Retina (tissue), 1 donor: ENCODE measurements at regions not wholly inside any gene's neighbourhood (a gene's known extent, or its start where the extent isn't known, plus 50 kb on each side); places are given as distances from the start of the nearest gene placed in this dataset.

Experiments used
- DNase-seq: peaks from one replicate; pipeline ENCODE4 v3.0.0-alpha.2; 2016

GRCh38 chr10:128537834-128538330 is 411.7 kb upstream of the MKI67 start:
- DNase-seq: no peak

- no peak for DNase-seq
Observed at GRCh38 chr10:128538671-128539070, 412.4 kb upstream of the MKI67 start.

- DNase-seq: no peak
Observed at GRCh38 chr10:128539510-128540127, 413.4 kb upstream of the MKI67 start.

- DNase-seq: peak; percentile 59
Observed at GRCh38 chr10:128540128-128540762, 414.0 kb upstream of the MKI67 start.

- DNase-seq: peak; percentile 88
Observed at GRCh38 chr10:128540781-128541761, 414.8 kb upstream of the MKI67 start.

GRCh38 chr10:128541926-128542475 is 415.8 kb upstream of the MKI67 start:
- DNase-seq: no peak

- DNase-seq: no peak
Observed at GRCh38 chr10:128542659-128543058, 416.4 kb upstream of the MKI67 start.

- no peak for DNase-seq
Observed at GRCh38 chr10:128543151-128543550, 416.9 kb upstream of the MKI67 start.

GRCh38 chr10:128545216-128545615 is 419.0 kb upstream of the MKI67 start:
- no peak for DNase-seq

GRCh38 chr10:128546651-128547165 is 420.5 kb upstream of the MKI67 start:
- no peak for DNase-seq

- DNase-seq: no peak
Observed at GRCh38 chr10:128549101-128549608, 422.9 kb upstream of the MKI67 start.

GRCh38 chr10:128550045-128550444 is 423.8 kb upstream of the MKI67 start:
- no peak for DNase-seq

GRCh38 chr10:128551475-128551874 is 425.3 kb upstream of the MKI67 start:
- DNase-seq: no peak

GRCh38 chr10:128553755-128554154 is 427.5 kb upstream of the MKI67 start:
- DNase-seq: no peak

GRCh38 chr10:128556182-128557110 is 430.2 kb upstream of the MKI67 start:
- DNase-seq: no peak

- no peak for DNase-seq
Observed at GRCh38 chr10:128557149-128557710, 431.0 kb upstream of the MKI67 start.

- no peak for DNase-seq
Observed at GRCh38 chr10:128560406-128560805, 434.2 kb upstream of the MKI67 start.

- no peak for DNase-seq
Observed at GRCh38 chr10:128560993-128561392, 434.8 kb upstream of the MKI67 start.

- DNase-seq: no peak
Observed at GRCh38 chr10:128563387-128563786, 437.2 kb upstream of the MKI67 start.

GRCh38 chr10:128563904-128564303 is 437.7 kb upstream of the MKI67 start:
- DNase-seq: no peak

- peak; percentile 34 for DNase-seq
Observed at GRCh38 chr10:128566361-128566968, 440.2 kb upstream of the MKI67 start.
